HepG2 (cell line): ENCODE measurements at regions not wholly inside any gene's neighbourhood (a gene's known extent, or its start where the extent isn't known, plus 50 kb on each side); places are given as distances from the start of the nearest gene placed in this dataset.

Source experiments
- ATAC-seq: fragments of 200-7000 bp; cut with Tn5 transposase; 3 replicates; pipeline ENCODE4 v1.9.1; 2020; ENCODE audit warnings: mild to moderate bottlenecking, moderate library complexity
- BruUV-seq: library from RNA; stranded (reverse); fragments of 400-500 nt; replicated peaks from 2 replicates; lab custom pipeline; 2021; lab: Mats Ljungman, UMichigan
- CTCF ChIA-PET: fragments of 300-600 bp; formaldehyde crosslinking; extraction: SDS; loops from one replicate; lab custom pipeline; 2021; ENCODE audit warnings: low total read pairs, inconsistent platforms, low intra/inter-chr PET ratio; lab: Yijun Ruan, JAX
- POLR2A ChIA-PET: fragments of 350-600 bp; sonication (Branson Sonifier 250); formaldehyde crosslinking; loops from one replicate; lab custom pipeline; 2020; ENCODE audit warnings: antibody characterized with exemption, inconsistent platforms; lab: Yijun Ruan, JAX
- DNase-seq: peaks from one replicate; pipeline ENCODE4 v3.0.0-alpha.2; 2015; ENCODE audit warnings: low spot score
- FAIRE-seq: peaks from 3 replicates; lab custom pipeline; 2011; peaks lifted over from hg19 to GRCh38; lab: Jason Lieb, UNC
- H2AFZ ChIP-seq: one replicate; pipeline ENCODE4 v1.6.1; 2011; ENCODE audit warnings: low read length, inconsistent platforms
- H3K27ac ChIP-seq: fragments of 300-600 bp; 3 replicates; pipeline ENCODE4 v1.8.0; 2011; ENCODE audit warnings: mixed run types, mild to moderate bottlenecking, mixed read lengths, low read length, inconsistent platforms; ENCODE audit not compliant: insufficient read depth; ENCODE audit errors: extremely low read length
- H3K27me3 ChIP-seq, 2 experiments: fragments of 200-600 bp in 1 of 2; 2 replicates in 1 of 2; 3 replicates in 1 of 2; pipeline versions ENCODE4 v1.6.0 to v1.8.0; 2011; ENCODE audit warnings: low read length in 2 of 2, mild to moderate bottlenecking in 2 of 2, moderate library complexity in 2 of 2, inconsistent platforms in 1 of 2; ENCODE audit not compliant: insufficient read depth in 2 of 2, control insufficient read depth in 1 of 2
- H3K36me3 ChIP-seq, 2 experiments: fragments of 200-600 bp in 1 of 2; replicated peaks in 1 of 2; 2 replicates in 1 of 2; 3 replicates in 1 of 2; pipeline versions ENCODE4 v1.5.1 to v1.8.0; 2011; ENCODE audit warnings: low read length in 2 of 2, inconsistent platforms in 1 of 2; ENCODE audit not compliant: insufficient read depth in 2 of 2, control insufficient read depth in 1 of 2
- H3K4me1 ChIP-seq: 2 replicates; pipeline ENCODE4 v1.5.1; 2012; ENCODE audit warnings: low read length, inconsistent platforms; ENCODE audit not compliant: insufficient read depth
- H3K4me2 ChIP-seq: 2 replicates; pipeline ENCODE4 v1.6.0; 2011; ENCODE audit warnings: low read depth, low read length, inconsistent platforms
- H3K4me3 ChIP-seq, 3 experiments: fragments of 200-600 bp in 1 of 3; sonication (generic), shearing (Covaris generic) in 1 of 3; replicated peaks in 1 of 3; 2 replicates each; pipeline ENCODE4 v1.5.1; 2011 to 2016; ENCODE audit warnings: low read length in 3 of 3, inconsistent platforms in 2 of 3, low read depth in 2 of 3, mild to moderate bottlenecking in 2 of 3, control low read depth in 1 of 3, mixed read lengths in 1 of 3; ENCODE audit not compliant: insufficient read depth in 1 of 3
- H3K79me2 ChIP-seq: one replicate; pipeline ENCODE4 v1.6.1; 2011; ENCODE audit warnings: low read length, inconsistent platforms; ENCODE audit not compliant: insufficient read depth
- H3K9ac ChIP-seq: 2 replicates; pipeline ENCODE4 v1.6.0; 2011; ENCODE audit warnings: mild to moderate bottlenecking, low read depth, low read length, inconsistent platforms; ENCODE audit not compliant: insufficient read depth
- H3K9me3 ChIP-seq: 2 replicates; pipeline ENCODE4 v1.5.1; 2012; ENCODE audit warnings: mild to moderate bottlenecking, low read length
- H4K20me1 ChIP-seq: 2 replicates; pipeline ENCODE4 v1.6.0; 2011; ENCODE audit warnings: inconsistent platforms, mild to moderate bottlenecking, low read length, moderate library complexity; ENCODE audit not compliant: insufficient read depth
- NR2C2 ChIP-seq: sonication (generic); formaldehyde crosslinking; IDR thresholded peaks from 2 replicates; pipeline ENCODE4 v1.4.0; 2020; ENCODE audit warnings: missing genetic modification reagents, mild to moderate bottlenecking, moderate library complexity, borderline replicate concordance
- RAD21 ChIP-seq: fragments of 450-650 bp; formaldehyde crosslinking; IDR thresholded peaks from 2 replicates; pipeline ENCODE4 v1.5.0; 2020; ENCODE audit warnings: mild to moderate bottlenecking
- RBAK ChIP-seq: sonication (generic); formaldehyde crosslinking; IDR thresholded peaks from 2 replicates; pipeline ENCODE4 v1.5.1; 2020; ENCODE audit warnings: mild to moderate bottlenecking, missing genetic modification reagents
- RFX1 ChIP-seq: fragments of 450-650 bp; IDR thresholded peaks from 2 replicates; pipeline ENCODE4 v1.6.1; 2017
- RFX3 ChIP-seq: IDR thresholded peaks from 2 replicates; pipeline ENCODE4 v1.6.1; 2016; ENCODE audit warnings: missing biosample characterization, missing genetic modification reagents
- SAFB2 ChIP-seq: sonication (generic); formaldehyde crosslinking; IDR thresholded peaks from 2 replicates; pipeline ENCODE4 v1.5.1; 2020; ENCODE audit warnings: missing genetic modification reagents, low read depth, mild to moderate bottlenecking, borderline replicate concordance
- ZNF329 ChIP-seq: sonication (generic); formaldehyde crosslinking; IDR thresholded peaks from 2 replicates; pipeline ENCODE4 v1.9.0; 2021; ENCODE audit warnings: low read depth, mild to moderate bottlenecking, missing genetic modification reagents
- WGBS: methylation state at CpG from one replicate; pipeline ENCODE4 v1.1.6; 2017; ENCODE audit warnings: low lambda C conversion rate; 5-methylcytosine and 5-hydroxymethylcytosine counted together
- in situ Hi-C: cut with HindIII; loops from 2 replicates; pipeline ENCODE4 v1.10.0; 2017; ENCODE audit warnings: low pct_unique_long_range_greater_than_20kb; ENCODE audit not compliant: extremely low pct_ligation_motif_present
- intact Hi-C: fragments of 100-400 bp; cut with micrococcal nuclease; formaldehyde crosslinking; loops from one replicate; pipeline ENCODE4 v1.10.0; 2022; ENCODE audit not compliant: unreplicated experiment

DNA sequence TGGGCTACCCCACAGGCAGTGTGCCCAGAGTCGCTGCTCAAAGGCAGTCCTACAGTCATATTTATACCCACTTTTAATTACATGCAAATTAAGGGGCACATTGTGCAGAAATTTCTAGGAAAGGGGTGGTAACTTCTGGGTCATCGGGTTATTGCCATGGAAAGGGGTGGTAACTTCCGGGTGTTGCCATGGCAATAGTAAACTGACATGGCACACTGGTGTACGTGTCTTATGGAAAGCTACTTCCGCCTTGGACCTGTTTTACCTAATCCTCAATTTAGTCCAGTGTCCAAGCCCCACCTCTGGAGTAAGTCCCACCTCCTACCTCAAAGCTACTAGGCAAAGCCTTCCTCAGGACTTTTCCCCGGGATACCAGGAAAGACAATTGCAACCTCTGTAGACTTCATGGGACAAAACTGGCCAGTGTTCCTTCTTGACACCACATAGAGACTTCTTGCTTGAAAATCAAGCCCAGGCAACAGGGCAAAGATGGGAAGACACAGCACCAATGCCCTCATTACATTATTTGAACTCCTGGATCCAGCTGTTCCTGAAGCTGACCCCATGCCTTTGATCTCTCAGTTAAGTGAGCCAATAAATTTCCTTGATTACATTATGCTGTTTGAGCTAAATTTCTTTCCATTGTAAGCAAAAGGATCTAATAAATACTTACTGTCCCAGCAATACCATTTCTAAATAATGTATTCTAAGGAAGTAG, 63.3 kb upstream of the AGAP1 start:
- in situ Hi-C loops (no loop called here), intact Hi-C loops (no loop called here)
- FAIRE-seq: no peak
- Histone ChIP-seq H3K36me3 (no peaks in the 10 kb centered on the region), H3K9me3 (no peaks in the 10 kb centered on the region), H3K79me2 (no peaks in the 10 kb centered on the region), H3K27me3 (peaks cover 5 to 73% of the 10 kb centered on the region in 2 experiments), H4K20me1 (no peaks in the 10 kb centered on the region), H3K4me1 (no peaks in the 10 kb centered on the region), H3K4me3 (no peak overlapping the region), H2AFZ (no peak overlapping the region), H3K9ac (no peak overlapping the region), H3K4me2 (no peak overlapping the region), H3K27ac (no peak overlapping the region)
- POLR2A ChIA-PET: no interaction called here
- 54% methylated on average over 6 of the region's 6 CpGs for WGBS
- ATAC-seq: no peak
- CTCF ChIA-PET: no interaction called here
- DNase-seq: no peak
- BruUV-seq: no TSS peak
- TF ChIP-seq RFX1 (peak; percentile 36), SAFB2 (no peak), ZNF329 (CRISPR knock-in tag) (peak; percentile 97), RBAK (CRISPR knock-in tag) (no peak), NR2C2 (CRISPR knock-in tag) (0 out of 2 replicates have a peak, but pooled peaks have one; percentile 13), RFX3 (CRISPR knock-in tag) (peak; percentile 45; the same call in 1 of the 2 replicates)
- TF ChIP-seq, all 625 proteins: peak for 4

- ATAC-seq: peak; percentile 38; the same call in 1 of the 3 replicates
- Histone ChIP-seq H4K20me1 (no peaks in the 10 kb centered on the region), H3K27ac (no peak overlapping the region), H3K4me1 (no peaks in the 10 kb centered on the region), H3K9ac (no peak overlapping the region), H3K27me3 (peaks cover 5 to 66% of the 10 kb centered on the region in 2 experiments), H3K36me3 (no peaks in the 10 kb centered on the region), H3K9me3 (no peaks in the 10 kb centered on the region), H2AFZ (no peak overlapping the region), H3K79me2 (no peaks in the 10 kb centered on the region), H3K4me2 (no peak overlapping the region), H3K4me3 (no peak overlapping the region)
- ChIA-PET POLR2A (no interaction called here), CTCF (no interaction called here)
- DNase-seq: no peak
- no peak for FAIRE-seq
- intact Hi-C loops (no loop called here), in situ Hi-C loops (no loop called here)
- BruUV-seq: no TSS peak
- no peak for TF ChIP-seq RAD21 (CRISPR knock-in tag)
- WGBS: 17% methylated on average over 17 of the region's 17 CpGs
Observed at GRCh38 chr2:235432741-235433520, 60.9 kb upstream of the AGAP1 start.
